ENCODE measurements at regions not wholly inside any gene's neighbourhood (a gene's known extent, or its start where the extent isn't known, plus 50 kb on each side); places are given as distances from the start of the nearest gene placed in this dataset.

GRCh38 chr2:21772624-21773023 is 648.9 kb downstream of the TDRD15 start (continued):
- TF ChIP-seq E2F1 (CRISPR knock-in tag; IDR thresholded peaks at IDR 0.05) (no peak), ZBTB43 (CRISPR knock-in tag; IDR thresholded peaks at IDR 0.05) (no peak)

- TF ChIP-seq TCF7 (CRISPR knock-in tag; IDR thresholded peaks at IDR 0.05; ENCODE audit: low read depth) (no peak), ATF6 (CRISPR knock-in tag; IDR thresholded peaks at IDR 0.05) (no peak), NFE2L1 (CRISPR knock-in tag; IDR thresholded peaks at IDR 0.05) (no peak), NR1H2 (CRISPR knock-in tag; IDR thresholded peaks at IDR 0.05) (no peak), MXD4 (CRISPR knock-in tag; IDR thresholded peaks at IDR 0.05; ENCODE audit: borderline replicate concordance) (no peak), RELA (CRISPR knock-in tag; IDR thresholded peaks at IDR 0.05; ENCODE audit: borderline replicate concordance) (no peak), RORB (CRISPR knock-in tag; IDR thresholded peaks at IDR 0.05) (no peak), GTF2I (CRISPR knock-in tag; conservative IDR thresholded peaks at IDR 0.05) (no peak), ZBTB43 (CRISPR knock-in tag; IDR thresholded peaks at IDR 0.05) (no peak), IRF1 (CRISPR knock-in tag; IDR thresholded peaks at IDR 0.05) (no peak), ZNF138 (CRISPR knock-in tag; conservative IDR thresholded peaks at IDR 0.05) (no peak), PRRX2 (CRISPR knock-in tag; IDR thresholded peaks at IDR 0.05) (no peak), FOXP1 (CRISPR knock-in tag; IDR thresholded peaks at IDR 0.05; ENCODE audit: borderline replicate concordance) (no peak), ZNF396 (CRISPR knock-in tag; IDR thresholded peaks at IDR 0.05; ENCODE audit: borderline replicate concordance) (no peak), ZBTB21 (CRISPR knock-in tag; IDR thresholded peaks at IDR 0.05; ENCODE audit: borderline replicate concordance) (no peak), FOXK1 (CRISPR knock-in tag; IDR thresholded peaks at IDR 0.05) (no peak), ZNF317 (CRISPR knock-in tag; IDR thresholded peaks at IDR 0.05; ENCODE audit: borderline replicate concordance, low read depth) (no peak)
- Mint-ChIP-seq H3K36me3 (no peaks in the 10 kb centered on the region), H3K4me1 (peaks cover 7% of the 10 kb centered on the region), H3K27ac (no peak overlapping the region), H3K27me3 (ENCODE audit: low read depth) (no peaks in the 10 kb centered on the region), H3K9me3 (no peaks in the 10 kb centered on the region), H3K4me3 (no peak overlapping the region)
- no peak for DNase-seq (ENCODE audit: low spot score)
- ATAC-seq, result no peak
- CTCF ChIA-PET, result no interaction called here
- POLR2A ChIA-PET, result no interaction called here
Measured at GRCh38 chr2:21773168-21773567, 649.4 kb downstream of the TDRD15 start.

- no peaks in the 10 kb centered on the region for H3K9me3 Mint-ChIP-seq
- H3K4me3 Mint-ChIP-seq, result no peak overlapping the region
- H3K36me3 Mint-ChIP-seq, result no peaks in the 10 kb centered on the region
- ATAC-seq, result no peak; the same call in 1 of the 2 replicates
- H3K4me1 Mint-ChIP-seq, result peaks cover 11% of the 10 kb centered on the region
- DNase-seq (ENCODE audit: low spot score), result no peak
- TF ChIP-seq EMX1 (CRISPR knock-in tag; IDR thresholded peaks at IDR 0.05), result no peak
- no peak for TF ChIP-seq ATF6 (CRISPR knock-in tag; IDR thresholded peaks at IDR 0.05)
- no peak for TF ChIP-seq IRF1 (CRISPR knock-in tag; IDR thresholded peaks at IDR 0.05)
- TF ChIP-seq NFE2L1 (CRISPR knock-in tag; IDR thresholded peaks at IDR 0.05), result no peak
- no peak for TF ChIP-seq ZNF416 (CRISPR knock-in tag; IDR thresholded peaks at IDR 0.05)
- POLR2A ChIA-PET, result no interaction called here
- H3K27me3 Mint-ChIP-seq (ENCODE audit: low read depth), result no peaks in the 10 kb centered on the region
- no peak overlapping the region for H3K27ac Mint-ChIP-seq
- CTCF ChIA-PET, result no interaction called here
Measured at GRCh38 chr2:21774691-21775368, 651.1 kb downstream of the TDRD15 start.

All from WTC11 (cell line).